HepG2 (cell line): ENCODE measurements at regions not wholly inside any gene's neighbourhood (a gene's known extent, or its start where the extent isn't known, plus 50 kb on each side); places are given as distances from the start of the nearest gene placed in this dataset.

ENCODE experiments used
- ATAC-seq: fragments of 200-7000 bp; cut with Tn5 transposase; 3 replicates; pipeline ENCODE4 v1.9.1; 2020; ENCODE audit warnings: mild to moderate bottlenecking, moderate library complexity
- BruUV-seq: library from RNA; stranded (reverse); fragments of 400-500 nt; replicated peaks from 2 replicates; lab custom pipeline; 2021; lab: Mats Ljungman, UMichigan
- CTCF ChIA-PET: fragments of 300-600 bp; formaldehyde crosslinking; extraction: SDS; loops from one replicate; lab custom pipeline; 2021; ENCODE audit warnings: low total read pairs, inconsistent platforms, low intra/inter-chr PET ratio; lab: Yijun Ruan, JAX
- POLR2A ChIA-PET: fragments of 350-600 bp; sonication (Branson Sonifier 250); formaldehyde crosslinking; loops from one replicate; lab custom pipeline; 2020; ENCODE audit warnings: antibody characterized with exemption, inconsistent platforms; lab: Yijun Ruan, JAX
- DNase-seq: peaks from one replicate; pipeline ENCODE4 v3.0.0-alpha.2; 2015; ENCODE audit warnings: low spot score
- FAIRE-seq: peaks from 3 replicates; lab custom pipeline; 2011; peaks lifted over from hg19 to GRCh38; lab: Jason Lieb, UNC
- H2AFZ ChIP-seq: one replicate; pipeline ENCODE4 v1.6.1; 2011; ENCODE audit warnings: low read length, inconsistent platforms
- H3K27ac ChIP-seq: fragments of 300-600 bp; 3 replicates; pipeline ENCODE4 v1.8.0; 2011; ENCODE audit warnings: mixed run types, mild to moderate bottlenecking, mixed read lengths, low read length, inconsistent platforms; ENCODE audit not compliant: insufficient read depth; ENCODE audit errors: extremely low read length
- H3K27me3 ChIP-seq, 2 experiments: fragments of 200-600 bp in 1 of 2; 2 replicates in 1 of 2; 3 replicates in 1 of 2; pipeline versions ENCODE4 v1.6.0 to v1.8.0; 2011; ENCODE audit warnings: low read length in 2 of 2, mild to moderate bottlenecking in 2 of 2, moderate library complexity in 2 of 2, inconsistent platforms in 1 of 2; ENCODE audit not compliant: insufficient read depth in 2 of 2, control insufficient read depth in 1 of 2
- H3K36me3 ChIP-seq, 2 experiments: fragments of 200-600 bp in 1 of 2; replicated peaks in 1 of 2; 2 replicates in 1 of 2; 3 replicates in 1 of 2; pipeline versions ENCODE4 v1.5.1 to v1.8.0; 2011; ENCODE audit warnings: low read length in 2 of 2, inconsistent platforms in 1 of 2; ENCODE audit not compliant: insufficient read depth in 2 of 2, control insufficient read depth in 1 of 2
- H3K4me1 ChIP-seq: 2 replicates; pipeline ENCODE4 v1.5.1; 2012; ENCODE audit warnings: low read length, inconsistent platforms; ENCODE audit not compliant: insufficient read depth
- H3K4me2 ChIP-seq: 2 replicates; pipeline ENCODE4 v1.6.0; 2011; ENCODE audit warnings: low read depth, low read length, inconsistent platforms
- H3K4me3 ChIP-seq, 3 experiments: fragments of 200-600 bp in 1 of 3; sonication (generic), shearing (Covaris generic) in 1 of 3; replicated peaks in 1 of 3; 2 replicates each; pipeline ENCODE4 v1.5.1; 2011 to 2016; ENCODE audit warnings: low read length in 3 of 3, inconsistent platforms in 2 of 3, low read depth in 2 of 3, mild to moderate bottlenecking in 2 of 3, control low read depth in 1 of 3, mixed read lengths in 1 of 3; ENCODE audit not compliant: insufficient read depth in 1 of 3
- H3K79me2 ChIP-seq: one replicate; pipeline ENCODE4 v1.6.1; 2011; ENCODE audit warnings: low read length, inconsistent platforms; ENCODE audit not compliant: insufficient read depth
- H3K9ac ChIP-seq: 2 replicates; pipeline ENCODE4 v1.6.0; 2011; ENCODE audit warnings: mild to moderate bottlenecking, low read depth, low read length, inconsistent platforms; ENCODE audit not compliant: insufficient read depth
- H3K9me3 ChIP-seq: 2 replicates; pipeline ENCODE4 v1.5.1; 2012; ENCODE audit warnings: mild to moderate bottlenecking, low read length
- H4K20me1 ChIP-seq: 2 replicates; pipeline ENCODE4 v1.6.0; 2011; ENCODE audit warnings: inconsistent platforms, mild to moderate bottlenecking, low read length, moderate library complexity; ENCODE audit not compliant: insufficient read depth
- GPN1 ChIP-seq: sonication (generic); formaldehyde crosslinking; IDR thresholded peaks from 2 replicates; pipeline ENCODE4 v1.5.1; 2020; ENCODE audit warnings: missing genetic modification reagents, borderline replicate concordance
- KAT7 ChIP-seq: IDR thresholded peaks from 2 replicates; pipeline ENCODE4 v1.6.1; 2018; ENCODE audit warnings: borderline replicate concordance, missing compliant biosample characterization
- MAFG ChIP-seq: sonication (generic); formaldehyde crosslinking; IDR thresholded peaks from 2 replicates; pipeline ENCODE4 v1.5.1; 2020; ENCODE audit warnings: mild to moderate bottlenecking, missing genetic modification reagents
- POGZ ChIP-seq: sonication (generic); formaldehyde crosslinking; IDR thresholded peaks from 2 replicates; pipeline ENCODE4 v1.4.0; 2020; ENCODE audit warnings: mild to moderate bottlenecking, missing genetic modification reagents
- RBFOX2 ChIP-seq: fragments of 200-400 bp; formaldehyde crosslinking; IDR thresholded peaks from 2 replicates; pipeline ENCODE4 v1.6.1; 2017; ENCODE audit warnings: low read depth, mild to moderate bottlenecking, low read length
- TAF1 ChIP-seq: sonication (generic); formaldehyde crosslinking; IDR thresholded peaks from 2 replicates; pipeline ENCODE4 v1.4.0; 2020; ENCODE audit warnings: missing genetic modification reagents
- THAP11 ChIP-seq: IDR thresholded peaks from 2 replicates; pipeline ENCODE4 v1.6.1; 2016; ENCODE audit warnings: missing biosample characterization, missing genetic modification reagents
- ZNF333 ChIP-seq: sonication (generic); formaldehyde crosslinking; IDR thresholded peaks from 2 replicates; pipeline ENCODE4 v1.4.0; 2020; ENCODE audit warnings: mild to moderate bottlenecking, missing genetic modification reagents, borderline replicate concordance
- ZNF879 ChIP-seq: sonication (generic); formaldehyde crosslinking; IDR thresholded peaks from 2 replicates; pipeline ENCODE4 v1.8.1; 2023; ENCODE audit warnings: missing genetic modification reagents
- WGBS: methylation state at CpG from one replicate; pipeline ENCODE4 v1.1.6; 2017; ENCODE audit warnings: low lambda C conversion rate; 5-methylcytosine and 5-hydroxymethylcytosine counted together
- in situ Hi-C: cut with HindIII; loops from 2 replicates; pipeline ENCODE4 v1.10.0; 2017; ENCODE audit warnings: low pct_unique_long_range_greater_than_20kb; ENCODE audit not compliant: extremely low pct_ligation_motif_present
- intact Hi-C: fragments of 100-400 bp; cut with micrococcal nuclease; formaldehyde crosslinking; loops from one replicate; pipeline ENCODE4 v1.10.0; 2022; ENCODE audit not compliant: unreplicated experiment
- TF ChIP-seq, protein P1 (sequence below): sonication (generic); formaldehyde crosslinking; IDR thresholded peaks from 2 replicates; pipeline ENCODE4 v1.4.0; 2020; ENCODE audit warnings: mild to moderate bottlenecking, missing genetic modification reagents, borderline replicate concordance
- TF ChIP-seq, protein P2 (sequence below): sonication (generic); formaldehyde crosslinking; IDR thresholded peaks from 2 replicates; pipeline ENCODE4 v1.5.0; 2020; ENCODE audit warnings: mild to moderate bottlenecking, missing genetic modification reagents

DNA sequence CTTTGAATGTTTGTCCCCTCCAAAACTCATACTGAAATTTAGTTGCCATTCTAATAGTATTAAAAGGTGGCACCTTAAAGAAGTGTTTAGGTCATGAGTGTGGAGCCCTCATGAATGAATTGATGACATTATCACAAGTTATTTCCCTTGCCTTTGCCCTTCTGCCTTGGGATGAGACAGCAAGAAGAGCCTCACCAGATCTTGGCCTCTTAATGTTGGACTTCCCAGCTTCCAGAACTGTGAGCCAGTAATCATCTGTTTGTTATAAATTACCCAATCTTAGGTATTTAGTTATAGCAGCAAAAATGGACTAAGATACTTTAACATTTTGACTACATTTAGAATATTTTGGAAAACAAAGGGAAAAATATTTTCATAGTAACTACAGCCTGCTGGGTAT is 371.0 kb downstream of the JRKL start (continued):
- TF ChIP-seq, protein P1, sequence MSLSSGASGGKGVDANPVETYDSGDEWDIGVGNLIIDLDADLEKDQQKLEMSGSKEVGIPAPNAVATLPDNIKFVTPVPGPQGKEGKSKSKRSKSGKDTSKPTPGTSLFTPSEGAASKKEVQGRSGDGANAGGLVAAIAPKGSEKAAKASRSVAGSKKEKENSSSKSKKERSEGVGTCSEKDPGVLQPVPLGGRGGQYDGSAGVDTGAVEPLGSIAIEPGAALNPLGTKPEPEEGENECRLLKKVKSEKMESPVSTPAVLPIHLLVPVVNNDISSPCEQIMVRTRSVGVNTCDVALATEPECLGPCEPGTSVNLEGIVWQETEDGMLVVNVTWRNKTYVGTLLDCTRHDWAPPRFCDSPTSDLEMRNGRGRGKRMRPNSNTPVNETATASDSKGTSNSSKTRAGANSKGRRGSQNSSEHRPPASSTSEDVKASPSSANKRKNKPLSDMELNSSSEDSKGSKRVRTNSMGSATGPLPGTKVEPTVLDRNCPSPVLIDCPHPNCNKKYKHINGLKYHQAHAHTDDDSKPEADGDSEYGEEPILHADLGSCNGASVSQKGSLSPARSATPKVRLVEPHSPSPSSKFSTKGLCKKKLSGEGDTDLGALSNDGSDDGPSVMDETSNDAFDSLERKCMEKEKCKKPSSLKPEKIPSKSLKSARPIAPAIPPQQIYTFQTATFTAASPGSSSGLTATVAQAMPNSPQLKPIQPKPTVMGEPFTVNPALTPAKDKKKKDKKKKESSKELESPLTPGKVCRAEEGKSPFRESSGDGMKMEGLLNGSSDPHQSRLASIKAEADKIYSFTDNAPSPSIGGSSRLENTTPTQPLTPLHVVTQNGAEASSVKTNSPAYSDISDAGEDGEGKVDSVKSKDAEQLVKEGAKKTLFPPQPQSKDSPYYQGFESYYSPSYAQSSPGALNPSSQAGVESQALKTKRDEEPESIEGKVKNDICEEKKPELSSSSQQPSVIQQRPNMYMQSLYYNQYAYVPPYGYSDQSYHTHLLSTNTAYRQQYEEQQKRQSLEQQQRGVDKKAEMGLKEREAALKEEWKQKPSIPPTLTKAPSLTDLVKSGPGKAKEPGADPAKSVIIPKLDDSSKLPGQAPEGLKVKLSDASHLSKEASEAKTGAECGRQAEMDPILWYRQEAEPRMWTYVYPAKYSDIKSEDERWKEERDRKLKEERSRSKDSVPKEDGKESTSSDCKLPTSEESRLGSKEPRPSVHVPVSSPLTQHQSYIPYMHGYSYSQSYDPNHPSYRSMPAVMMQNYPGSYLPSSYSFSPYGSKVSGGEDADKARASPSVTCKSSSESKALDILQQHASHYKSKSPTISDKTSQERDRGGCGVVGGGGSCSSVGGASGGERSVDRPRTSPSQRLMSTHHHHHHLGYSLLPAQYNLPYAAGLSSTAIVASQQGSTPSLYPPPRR: no peak
- TF ChIP-seq ZNF333 (CRISPR knock-in tag) (no peak), TAF1 (CRISPR knock-in tag) (no peak)

DNA sequence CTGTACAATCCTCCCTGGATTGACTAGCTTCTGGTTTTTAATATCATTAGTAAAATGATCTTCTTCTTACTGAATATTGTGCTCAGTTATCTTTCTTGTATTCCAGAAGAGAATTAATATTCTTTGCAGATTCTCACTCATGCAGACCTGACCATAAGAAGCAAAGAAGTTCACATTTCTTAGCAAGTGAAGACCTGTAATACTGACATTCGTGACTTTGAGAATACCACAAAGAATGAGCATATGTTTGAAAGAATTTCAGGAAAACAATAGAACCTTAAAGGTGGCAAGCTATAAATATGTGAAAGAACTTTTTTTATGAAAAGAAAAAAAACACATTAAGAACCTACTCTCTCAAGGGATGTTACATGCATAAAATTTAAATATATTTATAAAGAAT is 371.6 kb downstream of the JRKL start:
- Histone ChIP-seq H3K9me3 (no peaks in the 10 kb centered on the region), H3K9ac (no peak overlapping the region), H4K20me1 (no peaks in the 10 kb centered on the region), H3K27me3 (no peaks in the 10 kb centered on the region), H3K4me3 (no peak overlapping the region), H3K27ac (no peak overlapping the region), H2AFZ (no peak overlapping the region), H3K36me3 (no peaks in the 10 kb centered on the region), H3K79me2 (no peaks in the 10 kb centered on the region)
- in situ Hi-C loops (no loop called here), intact Hi-C loops (no loop called here)
- no TSS peak for BruUV-seq
- ChIA-PET CTCF (no interaction called here), POLR2A (no interaction called here)
- FAIRE-seq (no peak), DNase-seq (no peak)
- WGBS: 2% methylated on average over 1 of the region's 1 CpG
- TF ChIP-seq GPN1 (CRISPR knock-in tag) (no peak), THAP11 (CRISPR knock-in tag) (no peak), KAT7 (no peak), MAFG (no peak), ZNF879 (no peak), RBFOX2 (no peak), POGZ (no peak)
- TF ChIP-seq, protein P2, sequence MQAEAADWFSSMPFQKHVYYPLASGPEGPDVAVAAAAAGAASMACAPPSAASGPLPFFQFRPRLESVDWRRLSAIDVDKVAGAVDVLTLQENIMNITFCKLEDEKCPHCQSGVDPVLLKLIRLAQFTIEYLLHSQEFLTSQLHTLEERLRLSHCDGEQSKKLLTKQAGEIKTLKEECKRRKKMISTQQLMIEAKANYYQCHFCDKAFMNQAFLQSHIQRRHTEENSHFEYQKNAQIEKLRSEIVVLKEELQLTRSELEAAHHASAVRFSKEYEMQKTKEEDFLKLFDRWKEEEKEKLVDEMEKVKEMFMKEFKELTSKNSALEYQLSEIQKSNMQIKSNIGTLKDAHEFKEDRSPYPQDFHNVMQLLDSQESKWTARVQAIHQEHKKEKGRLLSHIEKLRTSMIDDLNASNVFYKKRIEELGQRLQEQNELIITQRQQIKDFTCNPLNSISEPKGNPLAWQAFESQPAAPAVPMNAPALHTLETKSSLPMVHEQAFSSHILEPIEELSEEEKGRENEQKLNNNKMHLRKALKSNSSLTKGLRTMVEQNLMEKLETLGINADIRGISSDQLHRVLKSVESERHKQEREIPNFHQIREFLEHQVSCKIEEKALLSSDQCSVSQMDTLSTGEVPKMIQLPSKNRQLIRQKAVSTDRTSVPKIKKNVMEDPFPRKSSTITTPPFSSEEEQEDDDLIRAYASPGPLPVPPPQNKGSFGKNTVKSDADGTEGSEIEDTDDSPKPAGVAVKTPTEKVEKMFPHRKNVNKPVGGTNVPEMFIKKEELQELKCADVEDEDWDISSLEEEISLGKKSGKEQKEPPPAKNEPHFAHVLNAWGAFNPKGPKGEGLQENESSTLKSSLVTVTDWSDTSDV (CRISPR knock-in tag): no peak
- TF ChIP-seq, all 625 proteins: peak for 0
- Histone ChIP-seq H3K4me2 (no peak overlapping the region), H3K4me1 (no peaks in the 10 kb centered on the region)
- no peak for ATAC-seq
